Neural cell (in vitro differentiated cells): ENCODE measurements at regions not wholly inside any gene's neighbourhood (a gene's known extent, or its start where the extent isn't known, plus 50 kb on each side); places are given as distances from the start of the nearest gene placed in this dataset.

Experiments used
- H2AFZ ChIP-seq: fragments of 200-600, 300-800 bp; sonication (generic), shearing (Covaris generic); 2 replicates; pipeline ENCODE4 v1.6.0; 2014; ENCODE audit warnings: low read depth, mild to moderate bottlenecking, antibody characterized with exemption, low read length, moderate library complexity
- H3F3A ChIP-seq: fragments of 200-600 bp; shearing (Covaris generic); 2 replicates; pipeline ENCODE4 v1.6.1; 2016; ENCODE audit warnings: mild to moderate bottlenecking, moderate library complexity, mixed read lengths, antibody characterized with exemption, low read length; ENCODE audit not compliant: insufficient read depth, poor library complexity, severe bottlenecking
- H3K27ac ChIP-seq: fragments of 200-600, 300-800 bp; sonication (generic), shearing (Covaris generic); 2 replicates; pipeline ENCODE4 v1.5.1; 2014; ENCODE audit warnings: mild to moderate bottlenecking, low read length, moderate library complexity
- H3K27me3 ChIP-seq: fragments of 300-800, 200-600 bp; sonication (generic), shearing (Covaris generic); 2 replicates; pipeline ENCODE4 v1.6.0; 2014; ENCODE audit warnings: mild to moderate bottlenecking, low read depth, low read length, moderate library complexity; ENCODE audit not compliant: insufficient read depth
- H3K36me3 ChIP-seq: fragments of 300-800, 200-600 bp; sonication (generic), shearing (Covaris generic); 2 replicates; pipeline ENCODE4 v1.5.1; 2014; ENCODE audit warnings: mild to moderate bottlenecking, antibody characterized with exemption, low read length, moderate library complexity; ENCODE audit not compliant: insufficient read depth
- H3K4me2 ChIP-seq: fragments of 300-800, 200-600 bp; sonication (generic), shearing (Covaris generic); 2 replicates; pipeline ENCODE4 v1.6.0; 2014; ENCODE audit warnings: mild to moderate bottlenecking, low read length
- H3K4me3 ChIP-seq: fragments of 300-800, 200-600 bp; sonication (generic), shearing (Covaris generic); 2 replicates; pipeline ENCODE4 v1.5.1; 2014; ENCODE audit warnings: mild to moderate bottlenecking, low read length, moderate library complexity
- H3K79me2 ChIP-seq: fragments of 200-600 bp; shearing (Covaris generic); replicated peaks from 2 replicates; pipeline ENCODE4 v1.6.0; 2014; ENCODE audit warnings: mild to moderate bottlenecking, low read length, moderate library complexity; ENCODE audit not compliant: insufficient read depth
- H3K9ac ChIP-seq: fragments of 300-800, 200-600 bp; sonication (generic), shearing (Covaris generic); 2 replicates; pipeline ENCODE4 v1.6.1; 2016; ENCODE audit warnings: mild to moderate bottlenecking, low read length, mixed read lengths
- H3K9me2 ChIP-seq: fragments of 200-600 bp; shearing (Covaris generic); 2 replicates; pipeline ENCODE4 v1.6.1; 2016; ENCODE audit warnings: mild to moderate bottlenecking, low read length, mixed read lengths; ENCODE audit not compliant: insufficient read depth
- H3K9me3 ChIP-seq: fragments of 200-600, 300-800 bp; sonication (generic), shearing (Covaris generic); 2 replicates; pipeline ENCODE4 v1.6.1; 2016; ENCODE audit warnings: mild to moderate bottlenecking, mixed run types, low read length, moderate library complexity, mixed read lengths
- H4K20me1 ChIP-seq: fragments of 200-600 bp; shearing (Covaris generic); 2 replicates; pipeline ENCODE4 v1.6.1; 2016; ENCODE audit warnings: mild to moderate bottlenecking, mixed run types; ENCODE audit not compliant: insufficient read depth
- CTCF ChIP-seq: fragments of 450-650 bp; IDR thresholded peaks from 2 replicates; pipeline ENCODE4 v1.5.1; 2014; ENCODE audit warnings: antibody characterized with exemption, mild to moderate bottlenecking, moderate library complexity; ENCODE audit not compliant: poor library complexity, severe bottlenecking
- EP300 ChIP-seq: fragments of 450-650 bp; conservative IDR thresholded peaks from 2 replicates; pipeline ENCODE4 v1.6.1; 2014; ENCODE audit warnings: antibody characterized with exemption, mild to moderate bottlenecking, moderate library complexity; ENCODE audit not compliant: poor library complexity, severe bottlenecking
- EZH2 ChIP-seq: fragments of 200-600, 300-800 bp; shearing (Covaris generic), sonication (generic); IDR thresholded peaks from 2 replicates; pipeline ENCODE4 v1.6.1; 2014; ENCODE audit warnings: antibody characterized with exemption, low read length, borderline replicate concordance, mild to moderate bottlenecking; ENCODE audit not compliant: insufficient read depth, poor library complexity, severe bottlenecking
- MXI1 ChIP-seq: fragments of 450-650 bp; conservative IDR thresholded peaks from 2 replicates; pipeline ENCODE4 v1.6.1; 2014; ENCODE audit warnings: antibody characterized with exemption, mild to moderate bottlenecking; ENCODE audit not compliant: poor library complexity, severe bottlenecking
- POLR2AphosphoS5 ChIP-seq: IDR thresholded peaks from 2 replicates; pipeline ENCODE4 v1.6.1; 2012
- RAD21 ChIP-seq: fragments of 450-650 bp; conservative IDR thresholded peaks from 2 replicates; pipeline ENCODE4 v1.6.1; 2014; ENCODE audit warnings: antibody characterized with exemption, mild to moderate bottlenecking, moderate library complexity
- SMC3 ChIP-seq: fragments of 450-650 bp; conservative IDR thresholded peaks from 2 replicates; pipeline ENCODE4 v1.6.1; 2014; ENCODE audit warnings: antibody characterized with exemption, mild to moderate bottlenecking, moderate library complexity; ENCODE audit not compliant: poor library complexity
- TF ChIP-seq, protein P1 (sequence below): IDR thresholded peaks from 2 replicates; pipeline ENCODE4 v1.6.1; 2012; ENCODE audit warnings: borderline replicate concordance

DNA sequence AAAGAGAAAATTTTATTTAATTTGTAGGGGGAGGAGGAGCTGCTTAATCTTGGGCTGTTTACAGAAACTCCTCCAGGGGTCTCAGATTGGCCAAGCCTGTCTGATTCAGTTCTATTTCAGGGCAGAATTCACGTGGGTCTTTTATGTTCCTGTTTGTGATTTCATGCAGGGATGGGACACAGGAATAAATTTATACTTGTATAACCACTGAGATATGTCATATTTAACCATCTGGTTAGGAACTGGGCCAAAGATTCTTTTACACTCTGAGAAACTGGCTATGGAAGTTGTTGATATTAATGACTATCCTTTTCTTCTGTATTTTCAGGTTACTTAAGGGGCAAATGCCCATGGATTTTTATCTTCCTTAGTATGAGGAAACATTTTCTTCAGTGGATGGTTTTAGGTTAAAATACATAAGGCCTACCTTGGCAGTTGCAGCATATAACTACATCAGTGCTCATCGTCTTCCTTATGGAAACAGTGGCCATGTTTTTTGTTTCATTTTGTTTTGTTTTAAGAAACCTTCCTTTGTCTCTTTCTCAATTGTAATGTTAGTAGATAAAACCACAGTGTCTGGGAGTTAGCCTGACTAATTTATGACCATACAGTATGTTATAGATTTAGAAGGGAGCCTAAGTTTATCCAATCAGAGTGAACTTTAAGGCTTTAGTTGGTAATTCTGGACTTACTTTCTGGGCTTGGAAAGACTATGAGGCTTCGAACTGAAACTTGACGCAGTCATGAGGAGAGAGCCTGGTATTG lies 132.4 kb upstream of the ANO3 start:
- no peak for TF ChIP-seq RAD21
- TF ChIP-seq, protein P1, sequence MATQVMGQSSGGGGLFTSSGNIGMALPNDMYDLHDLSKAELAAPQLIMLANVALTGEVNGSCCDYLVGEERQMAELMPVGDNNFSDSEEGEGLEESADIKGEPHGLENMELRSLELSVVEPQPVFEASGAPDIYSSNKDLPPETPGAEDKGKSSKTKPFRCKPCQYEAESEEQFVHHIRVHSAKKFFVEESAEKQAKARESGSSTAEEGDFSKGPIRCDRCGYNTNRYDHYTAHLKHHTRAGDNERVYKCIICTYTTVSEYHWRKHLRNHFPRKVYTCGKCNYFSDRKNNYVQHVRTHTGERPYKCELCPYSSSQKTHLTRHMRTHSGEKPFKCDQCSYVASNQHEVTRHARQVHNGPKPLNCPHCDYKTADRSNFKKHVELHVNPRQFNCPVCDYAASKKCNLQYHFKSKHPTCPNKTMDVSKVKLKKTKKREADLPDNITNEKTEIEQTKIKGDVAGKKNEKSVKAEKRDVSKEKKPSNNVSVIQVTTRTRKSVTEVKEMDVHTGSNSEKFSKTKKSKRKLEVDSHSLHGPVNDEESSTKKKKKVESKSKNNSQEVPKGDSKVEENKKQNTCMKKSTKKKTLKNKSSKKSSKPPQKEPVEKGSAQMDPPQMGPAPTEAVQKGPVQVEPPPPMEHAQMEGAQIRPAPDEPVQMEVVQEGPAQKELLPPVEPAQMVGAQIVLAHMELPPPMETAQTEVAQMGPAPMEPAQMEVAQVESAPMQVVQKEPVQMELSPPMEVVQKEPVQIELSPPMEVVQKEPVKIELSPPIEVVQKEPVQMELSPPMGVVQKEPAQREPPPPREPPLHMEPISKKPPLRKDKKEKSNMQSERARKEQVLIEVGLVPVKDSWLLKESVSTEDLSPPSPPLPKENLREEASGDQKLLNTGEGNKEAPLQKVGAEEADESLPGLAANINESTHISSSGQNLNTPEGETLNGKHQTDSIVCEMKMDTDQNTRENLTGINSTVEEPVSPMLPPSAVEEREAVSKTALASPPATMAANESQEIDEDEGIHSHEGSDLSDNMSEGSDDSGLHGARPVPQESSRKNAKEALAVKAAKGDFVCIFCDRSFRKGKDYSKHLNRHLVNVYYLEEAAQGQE: no peak
- no peak for TF ChIP-seq POLR2AphosphoS5
- TF ChIP-seq EZH2: no peak
- TF ChIP-seq MXI1: no peak
- TF ChIP-seq CTCF: no peak
- TF ChIP-seq EP300: no peak
- TF ChIP-seq SMC3: no peak
- H3K27ac ChIP-seq: no peak overlapping the region
- no peak overlapping the region for H3K4me2 ChIP-seq
- H3K9me3 ChIP-seq: no peaks in the 10 kb centered on the region
- no peaks in the 10 kb centered on the region for H3K9me2 ChIP-seq
- no peaks in the 10 kb centered on the region for H3K27me3 ChIP-seq
- no peak overlapping the region for H3K4me3 ChIP-seq
- no peaks in the 10 kb centered on the region for H3K79me2 ChIP-seq
- no peaks in the 10 kb centered on the region for H3F3A ChIP-seq
- H3K9ac ChIP-seq: no peak overlapping the region
- no peaks in the 10 kb centered on the region for H3K36me3 ChIP-seq
- no peaks in the 10 kb centered on the region for H4K20me1 ChIP-seq
- no peak overlapping the region for H2AFZ ChIP-seq

- Histone ChIP-seq H3K4me3 (no peak overlapping the region), H3F3A (no peaks in the 10 kb centered on the region), H3K27me3 (no peaks in the 10 kb centered on the region), H3K36me3 (no peaks in the 10 kb centered on the region), H3K9me2 (no peaks in the 10 kb centered on the region), H3K79me2 (no peaks in the 10 kb centered on the region), H3K27ac (no peak overlapping the region), H3K9ac (no peak overlapping the region), H3K4me2 (no peak overlapping the region), H2AFZ (no peak overlapping the region), H4K20me1 (no peaks in the 10 kb centered on the region), H3K9me3 (no peaks in the 10 kb centered on the region)
- TF ChIP-seq EP300 (no peak), MXI1 (no peak)
- TF ChIP-seq, protein P1: no peak
Observed at GRCh38 chr11:26201411-26201810, 130.5 kb upstream of the ANO3 start.
